ENCODE measurements at regions not wholly inside any gene's neighbourhood (a gene's known extent, or its start where the extent isn't known, plus 50 kb on each side); places are given as distances from the start of the nearest gene placed in this dataset.

DNA sequence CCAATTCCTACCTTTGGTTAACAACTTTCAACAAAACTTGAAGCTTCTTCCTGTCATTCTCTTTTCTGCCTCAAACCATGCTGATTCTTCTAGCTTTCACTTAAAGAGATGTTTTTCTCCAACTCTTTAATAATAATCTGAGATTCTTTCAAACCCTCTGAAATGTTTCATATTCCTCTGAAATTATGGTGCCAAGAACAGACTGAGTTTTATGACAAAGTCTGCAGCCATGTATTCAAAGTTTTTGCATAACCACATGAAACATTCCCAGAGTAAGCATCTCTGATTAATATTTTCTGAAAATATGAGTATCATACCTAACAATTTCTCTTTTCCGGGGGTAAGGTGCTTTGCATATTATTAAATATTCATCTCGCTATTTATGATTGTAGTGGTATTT, 59.1 kb upstream of the DCN start:
- no peak for ATAC-seq (ENCODE audit: low read depth)
- Histone ChIP-seq H2AFZ (ENCODE audit: insufficient read depth, low read depth, low read length, poor library complexity, severe bottlenecking) (no peak overlapping the region), H3K9ac (ENCODE audit: low read length) (no peak overlapping the region), H3K36me3 (replicated peaks in 1 of 2; ENCODE audit: control extremely low read depth in 1 of 2, control insufficient read depth in 1 of 2, extremely low read depth in 1 of 2, insufficient read depth in 2 of 2, low read length in 1 of 2) (no peaks in the 10 kb centered on the region), H3K4me1 (ENCODE audit: control insufficient read depth in 2 of 2, insufficient read depth in 2 of 2, low read length in 2 of 2) (no peaks in the 10 kb centered on the region), H3K9me3 (ENCODE audit: control extremely low read depth in 1 of 3, control insufficient read depth in 2 of 3, insufficient read depth in 1 of 3, low read length in 2 of 3) (no peaks in the 10 kb centered on the region), H3K4me3 (ENCODE audit: control extremely low read depth in 1 of 5, extremely low read depth in 1 of 5, insufficient read depth in 1 of 5, low read depth in 2 of 5, low read length in 4 of 5) (no peak overlapping the region), H4K20me1 (ENCODE audit: control insufficient read depth, insufficient read depth, low read length, poor library complexity, severe bottlenecking) (no peaks in the 10 kb centered on the region), H3K4me2 (replicated peaks; ENCODE audit: low read depth, low read length, poor library complexity, severe bottlenecking) (no peak overlapping the region), H3K79me2 (ENCODE audit: control insufficient read depth, insufficient read depth, low read length) (no peaks in the 10 kb centered on the region), H3K27me3 (replicated peaks in 1 of 4; ENCODE audit: control extremely low read depth in 1 of 4, control insufficient read depth in 3 of 4, insufficient read depth in 4 of 4, low read length in 3 of 4) (no peaks in the 10 kb centered on the region), H3K27ac (ENCODE audit: low read length in 2 of 2) (no peak overlapping the region)
- Mint-ChIP-seq H3K4me1 (no peaks in the 10 kb centered on the region), H3K27me3 (no peaks in the 10 kb centered on the region), H3K9me3 (ENCODE audit: insufficient read depth) (peaks cover 4% of the 10 kb centered on the region), H3K4me3 (no peak overlapping the region), H3K27ac (no peak overlapping the region)
- TF ChIP-seq EZH2 (IDR thresholded peaks at IDR 0.05; ENCODE audit: borderline replicate concordance, insufficient read depth, low read depth, low read length, poor library complexity, severe bottlenecking), result no peak
- TF ChIP-seq, protein P1, sequence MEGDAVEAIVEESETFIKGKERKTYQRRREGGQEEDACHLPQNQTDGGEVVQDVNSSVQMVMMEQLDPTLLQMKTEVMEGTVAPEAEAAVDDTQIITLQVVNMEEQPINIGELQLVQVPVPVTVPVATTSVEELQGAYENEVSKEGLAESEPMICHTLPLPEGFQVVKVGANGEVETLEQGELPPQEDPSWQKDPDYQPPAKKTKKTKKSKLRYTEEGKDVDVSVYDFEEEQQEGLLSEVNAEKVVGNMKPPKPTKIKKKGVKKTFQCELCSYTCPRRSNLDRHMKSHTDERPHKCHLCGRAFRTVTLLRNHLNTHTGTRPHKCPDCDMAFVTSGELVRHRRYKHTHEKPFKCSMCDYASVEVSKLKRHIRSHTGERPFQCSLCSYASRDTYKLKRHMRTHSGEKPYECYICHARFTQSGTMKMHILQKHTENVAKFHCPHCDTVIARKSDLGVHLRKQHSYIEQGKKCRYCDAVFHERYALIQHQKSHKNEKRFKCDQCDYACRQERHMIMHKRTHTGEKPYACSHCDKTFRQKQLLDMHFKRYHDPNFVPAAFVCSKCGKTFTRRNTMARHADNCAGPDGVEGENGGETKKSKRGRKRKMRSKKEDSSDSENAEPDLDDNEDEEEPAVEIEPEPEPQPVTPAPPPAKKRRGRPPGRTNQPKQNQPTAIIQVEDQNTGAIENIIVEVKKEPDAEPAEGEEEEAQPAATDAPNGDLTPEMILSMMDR (IDR thresholded peaks at IDR 0.05), result no peak
- ChIA-PET CTCF (no interaction called here), POLR2A (no interaction called here)
- WGBS (ENCODE audit: insufficient coverage), result no CpG with 5 or more reads among the region's 2 CpGs
- intact Hi-C loops (cut with micrococcal nuclease), result no loop called here
- DNase-seq, result no peak

DNA sequence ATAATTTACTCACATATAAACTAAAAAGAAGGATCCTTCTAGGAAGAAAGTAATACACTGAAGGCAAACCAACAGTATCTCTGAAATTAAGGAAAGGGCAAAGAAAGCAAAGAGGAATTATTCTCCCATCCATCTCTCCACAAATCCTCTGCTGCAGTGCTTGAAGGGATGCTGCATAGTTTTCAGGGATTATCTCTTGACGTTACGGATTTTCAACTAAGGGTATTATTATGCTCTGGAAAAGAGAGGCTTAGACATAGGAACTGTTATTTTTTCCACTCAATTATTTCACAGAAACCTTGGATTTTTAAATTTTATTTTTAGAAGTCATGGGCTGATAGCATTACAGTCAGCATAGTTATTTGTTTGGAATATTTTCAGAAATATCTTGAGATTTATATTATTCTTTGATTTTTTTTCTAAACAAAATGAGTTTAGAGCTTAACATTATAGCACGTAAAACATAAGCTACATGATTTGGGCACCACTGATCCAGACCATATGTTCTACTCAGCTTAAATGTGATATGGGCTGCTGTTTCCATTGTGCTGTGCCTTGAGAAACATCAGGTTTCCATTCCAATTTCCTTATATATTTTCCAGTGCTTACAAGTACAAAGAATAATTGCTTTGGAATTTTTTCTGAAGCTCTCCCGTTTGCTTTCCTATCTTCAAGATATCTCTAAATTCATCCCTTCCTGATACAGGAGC, 57.9 kb upstream of the DCN start:
- H3K9me3 Mint-ChIP-seq (ENCODE audit: insufficient read depth), result peaks cover 4% of the 10 kb centered on the region
- no peaks in the 10 kb centered on the region for H3K4me1 Mint-ChIP-seq
- no peak overlapping the region for H3K4me3 Mint-ChIP-seq
- no peaks in the 10 kb centered on the region for H3K79me2 ChIP-seq (ENCODE audit: control insufficient read depth, insufficient read depth, low read length)
- no CpG with 5 or more reads among the region's 4 CpGs for WGBS (ENCODE audit: insufficient coverage)
- intact Hi-C loops (cut with micrococcal nuclease), result no loop called here
- no peaks in the 10 kb centered on the region for H3K27me3 ChIP-seq (replicated peaks in 1 of 4; ENCODE audit: control extremely low read depth in 1 of 4, control insufficient read depth in 3 of 4, insufficient read depth in 4 of 4, low read length in 3 of 4)
- H3K27me3 Mint-ChIP-seq, result no peaks in the 10 kb centered on the region
- DNase-seq, result no peak
- ATAC-seq (ENCODE audit: low read depth), result no peak
- no peaks in the 10 kb centered on the region for H3K36me3 ChIP-seq (replicated peaks in 1 of 2; ENCODE audit: control extremely low read depth in 1 of 2, control insufficient read depth in 1 of 2, extremely low read depth in 1 of 2, insufficient read depth in 2 of 2, low read length in 1 of 2)
- H3K27ac ChIP-seq (ENCODE audit: low read length in 2 of 2), result no peak overlapping the region
- no peak overlapping the region for H3K4me2 ChIP-seq (replicated peaks; ENCODE audit: low read depth, low read length, poor library complexity, severe bottlenecking)
- H3K27ac Mint-ChIP-seq, result no peak overlapping the region
- CTCF ChIA-PET, result interaction anchor here (0.7 kb wide), 1 partner anchor 16 kb away, joined by 3 read pairs; no protein-coding TSS in a partner anchor
- POLR2A ChIA-PET, result no interaction called here
- no peak overlapping the region for H2AFZ ChIP-seq (ENCODE audit: insufficient read depth, low read depth, low read length, poor library complexity, severe bottlenecking)
- no peaks in the 10 kb centered on the region for H3K9me3 ChIP-seq (ENCODE audit: control extremely low read depth in 1 of 3, control insufficient read depth in 2 of 3, insufficient read depth in 1 of 3, low read length in 2 of 3)
- no peak overlapping the region for H3K4me3 ChIP-seq (ENCODE audit: control extremely low read depth in 1 of 5, extremely low read depth in 1 of 5, insufficient read depth in 1 of 5, low read depth in 2 of 5, low read length in 4 of 5)
- H3K9ac ChIP-seq (ENCODE audit: low read length), result no peak overlapping the region
- H3K4me1 ChIP-seq (ENCODE audit: control insufficient read depth in 2 of 2, insufficient read depth in 2 of 2, low read length in 2 of 2), result no peaks in the 10 kb centered on the region
- no peaks in the 10 kb centered on the region for H4K20me1 ChIP-seq (ENCODE audit: control insufficient read depth, insufficient read depth, low read length, poor library complexity, severe bottlenecking)
- TF ChIP-seq EZH2 (IDR thresholded peaks at IDR 0.05; ENCODE audit: borderline replicate concordance, insufficient read depth, low read depth, low read length, poor library complexity, severe bottlenecking), result no peak
